Cardiac fibroblast (primary cell): ENCODE measurements at regions not wholly inside any gene's neighbourhood (a gene's known extent, or its start where the extent isn't known, plus 50 kb on each side); places are given as distances from the start of the nearest gene placed in this dataset.

Experiments
- DNase-seq, 2 donors: peaks; one replicate each; pipeline versions ENCODE4 v3.0.0 to v3.0.0-alpha.2; 2010; ENCODE audit warnings: low read depth in 2 of 2
- H3K4me3 ChIP-seq, 2 donors: replicated peaks in 1 of 2; 1 replicate in 1 of 2; 2 replicates in 1 of 2; pipeline ENCODE4 v1.5.1; 2011; ENCODE audit warnings: low read depth in 2 of 2, low read length in 2 of 2, mild to moderate bottlenecking in 2 of 2, moderate library complexity in 1 of 2
- CTCF ChIP-seq: IDR thresholded peaks from one replicate; pipeline ENCODE4 v1.5.1; 2011; ENCODE audit warnings: low read depth, mild to moderate bottlenecking, low read length, inconsistent platforms

- H3K4me3 ChIP-seq: no peak overlapping the region
- no peak for DNase-seq
- TF ChIP-seq CTCF: no peak
These were observed 162.7 kb downstream of the AASDH start for GRCh38 chr4:56224641-56225040.

GRCh38 chr4:56222514-56222913 lies 164.8 kb downstream of the AASDH start:
- no peak for DNase-seq
- no peak overlapping the region for H3K4me3 ChIP-seq
- TF ChIP-seq CTCF: no peak

- H3K4me3 ChIP-seq: no peak overlapping the region
- DNase-seq: peak in 1 of 2 donors; percentile 3
- TF ChIP-seq CTCF: no peak
These were observed 167.0 kb downstream of the AASDH start for GRCh38 chr4:56220261-56220660.

- H3K4me3 ChIP-seq: no peak overlapping the region
- no peak for DNase-seq
- TF ChIP-seq CTCF: no peak
These were observed 167.8 kb downstream of the AASDH start for GRCh38 chr4:56219447-56219846.

GRCh38 chr4:56218230-56218895 lies 168.9 kb downstream of the AASDH start:
- no peak overlapping the region for H3K4me3 ChIP-seq
- DNase-seq: no peak
- no peak for TF ChIP-seq CTCF

GRCh38 chr4:56217343-56217890 lies 169.9 kb downstream of the AASDH start:
- DNase-seq: no peak
- H3K4me3 ChIP-seq: no peak overlapping the region
- no peak for TF ChIP-seq CTCF

GRCh38 chr4:56215901-56216300 lies 171.4 kb downstream of the AASDH start:
- DNase-seq: peak; percentile 70 to 79
- no peak overlapping the region for H3K4me3 ChIP-seq
- TF ChIP-seq CTCF: no peak
